GM18507 (cell line): ENCODE measurements at regions not wholly inside any gene's neighbourhood (a gene's known extent, or its start where the extent isn't known, plus 50 kb on each side); places are given as distances from the start of the nearest gene placed in this dataset.

Experiments used
- DNase-seq: peaks from one replicate; pipeline ENCODE4 v3.0.0; 2011; ENCODE audit warnings: low read depth; ENCODE audit not compliant: insufficient read length; ENCODE audit errors: extremely low spot score
- FAIRE-seq: peaks from 2 replicates; lab custom pipeline; 2011; peaks lifted over from hg19 to GRCh38; lab: Jason Lieb, UNC

DNA sequence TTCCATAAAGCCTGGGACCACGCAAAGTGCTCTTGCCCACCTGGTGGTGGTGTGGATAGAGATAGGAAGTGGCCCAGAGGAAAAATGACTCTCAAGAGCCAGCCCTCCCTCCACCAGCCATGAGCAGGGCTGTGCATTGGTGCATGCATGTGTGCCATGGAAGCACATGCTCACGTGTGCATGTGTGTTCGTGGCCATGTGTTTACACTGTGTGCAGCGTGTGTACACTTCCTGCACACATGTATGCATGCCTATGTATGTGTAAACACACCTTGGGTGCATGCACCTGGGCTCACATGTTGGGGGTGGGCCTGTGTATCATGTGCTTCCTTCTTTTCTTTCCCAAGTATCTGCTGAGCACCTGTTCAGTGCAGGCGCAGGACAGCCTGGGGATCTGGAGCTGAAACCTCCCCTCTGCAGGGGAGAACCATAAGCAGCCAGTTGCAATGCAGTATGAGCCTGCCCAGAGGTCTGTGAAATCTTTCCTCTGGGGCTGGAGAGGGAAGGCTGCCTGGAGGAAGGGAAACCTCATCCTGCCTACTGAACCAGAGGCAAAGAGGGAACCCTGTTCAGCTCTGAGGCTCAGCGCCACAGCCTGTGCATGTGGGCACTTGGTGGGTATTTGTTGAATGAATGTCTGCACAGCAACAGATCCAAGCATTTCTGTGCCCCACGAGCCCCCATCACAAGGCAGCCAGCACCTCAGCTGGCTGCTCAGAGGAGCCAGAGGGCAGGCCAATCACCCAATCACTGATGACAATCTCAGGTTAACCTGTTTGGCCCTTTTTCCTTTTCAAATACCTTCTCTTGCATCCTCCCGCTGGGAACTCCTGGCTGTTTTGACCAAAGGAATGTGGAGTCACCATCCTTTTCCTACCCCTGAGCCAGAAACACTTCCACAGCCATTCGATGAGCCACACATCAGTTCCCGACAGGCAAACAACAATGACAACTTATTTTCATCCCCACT, 327.0 kb downstream of the NPHP4 start:
- FAIRE-seq (no peak), DNase-seq (no peak)

DNA sequence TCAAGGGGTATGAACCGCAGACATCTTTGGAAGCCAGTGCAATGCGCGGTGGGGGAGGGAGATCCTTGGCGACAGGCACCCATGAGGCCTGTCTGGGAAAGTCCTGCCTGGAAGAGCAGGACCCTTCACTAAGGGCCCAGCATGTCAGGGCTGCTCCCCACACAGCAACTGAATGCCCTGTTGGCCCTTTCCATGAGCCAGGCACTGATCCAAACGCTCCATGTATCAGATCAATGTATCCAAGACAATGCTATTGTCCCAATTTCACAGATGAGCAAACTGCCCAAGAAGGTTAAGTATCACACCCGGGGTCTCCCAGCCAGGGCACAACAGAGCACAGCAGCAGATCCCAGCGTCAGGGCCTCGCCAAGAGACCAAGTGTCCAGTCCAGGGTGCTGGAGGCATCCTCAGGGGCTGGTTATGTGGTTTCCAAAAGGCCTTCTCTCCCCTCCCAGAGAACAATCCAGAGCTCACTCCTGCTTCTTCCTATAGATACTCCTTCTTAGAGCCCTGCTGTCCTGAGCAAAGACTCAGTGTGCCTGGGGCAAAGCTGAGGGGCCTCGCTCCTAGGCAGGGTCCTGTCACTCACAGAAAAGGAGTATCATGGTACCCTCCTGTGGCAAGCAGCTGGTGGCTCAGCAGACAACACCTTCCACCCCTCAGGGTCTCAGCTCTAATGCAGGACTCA, 328.0 kb downstream of the NPHP4 start:
- FAIRE-seq, result no peak

DNA sequence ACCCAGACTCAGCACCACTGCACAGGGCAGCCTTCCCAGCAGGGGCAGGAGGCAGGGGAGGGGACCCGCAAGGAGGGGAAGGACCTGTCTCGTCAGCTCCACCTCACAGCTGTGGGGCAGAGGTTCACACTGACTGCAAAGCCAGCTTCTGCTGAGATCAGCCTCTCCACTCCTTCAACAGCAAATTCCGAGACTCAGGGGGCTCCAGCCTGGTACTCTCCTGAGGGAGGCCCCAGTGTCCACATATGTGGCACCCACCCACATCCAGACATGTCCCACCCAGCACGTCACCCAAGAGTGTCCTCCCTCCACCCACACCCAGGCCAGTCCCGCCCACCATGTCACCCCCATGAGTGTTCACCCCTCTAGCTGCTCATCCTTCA, 329.5 kb downstream of the NPHP4 start:
- no peak for DNase-seq
- FAIRE-seq, result no peak

More for the DNA sequence above, 328.0 kb downstream of the NPHP4 start:
- no peak for DNase-seq

DNA sequence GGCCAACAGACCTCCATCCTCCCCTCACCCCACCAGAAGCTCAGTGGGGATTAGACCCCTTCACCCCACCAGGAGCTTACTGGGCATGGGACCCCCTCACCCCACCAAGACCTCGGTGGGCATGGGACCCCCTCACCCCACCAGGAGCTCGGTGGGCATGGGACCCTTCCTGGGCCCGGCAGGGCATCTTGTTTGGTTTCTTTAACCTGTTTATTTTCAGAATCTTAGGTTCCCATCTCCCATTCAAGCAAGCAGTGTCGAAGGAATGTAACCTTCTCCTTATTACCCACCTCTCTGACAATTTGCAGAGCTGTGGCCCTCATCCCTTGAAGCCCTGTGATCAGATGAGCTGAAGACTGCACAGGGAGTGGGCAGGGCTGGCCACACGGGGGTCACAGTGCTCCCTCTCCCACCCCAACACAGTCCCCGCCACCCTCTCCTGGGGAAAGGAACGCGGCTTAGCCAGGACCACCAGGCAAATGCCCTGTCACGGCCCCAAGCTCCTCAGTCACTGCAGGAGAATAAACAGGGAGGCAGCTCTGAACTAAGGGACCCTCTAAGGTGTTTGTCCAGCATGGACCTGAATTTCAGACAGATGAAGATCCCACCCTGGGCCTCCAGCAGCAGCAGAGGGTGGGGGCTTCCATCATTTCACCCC, 330.0 kb downstream of the NPHP4 start:
- DNase-seq (no peak), FAIRE-seq (no peak)

DNA sequence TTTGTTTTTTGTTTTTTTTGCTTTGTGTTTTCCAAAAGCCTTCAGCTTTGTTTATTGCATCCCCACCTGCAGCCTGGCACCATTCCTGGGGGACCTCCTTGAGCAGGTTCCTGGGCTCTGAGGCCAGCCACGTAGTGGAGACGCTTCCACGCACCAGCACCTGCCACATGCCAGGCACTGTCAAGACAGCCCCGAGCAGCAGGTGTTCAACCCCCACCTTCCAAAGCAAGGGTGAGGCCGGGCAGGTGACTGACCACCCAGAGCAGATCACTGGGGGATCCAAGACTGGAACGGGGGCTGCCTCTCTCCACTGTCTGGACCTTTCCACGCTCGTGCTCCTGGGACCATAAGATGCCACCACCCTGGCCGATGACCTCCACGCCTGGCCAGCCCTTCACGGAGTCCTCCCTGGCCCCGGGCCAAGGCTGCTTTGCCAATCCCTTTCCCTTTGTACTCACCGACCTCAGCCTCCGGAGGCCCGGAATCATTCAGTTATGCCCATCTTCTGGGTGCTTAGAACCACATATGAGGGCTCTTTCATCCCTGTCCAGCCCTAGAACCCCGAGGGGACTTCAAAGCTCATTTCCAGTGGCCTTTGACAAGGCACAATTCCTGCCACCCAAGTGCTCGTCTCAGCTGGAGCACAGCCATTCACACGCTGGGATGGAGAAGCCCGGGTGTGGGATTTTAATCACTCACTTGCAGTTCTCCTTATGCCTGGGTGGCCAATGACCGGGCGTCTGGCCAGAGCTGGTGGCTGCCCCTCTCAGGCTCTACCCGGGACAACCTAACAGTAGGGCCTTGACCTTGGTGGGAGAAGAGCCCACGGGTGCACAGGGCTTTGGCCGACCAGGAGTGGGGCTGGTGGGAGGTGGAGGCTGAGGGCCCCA, 330.8 kb downstream of the NPHP4 start:
- DNase-seq, result no peak

DNA sequence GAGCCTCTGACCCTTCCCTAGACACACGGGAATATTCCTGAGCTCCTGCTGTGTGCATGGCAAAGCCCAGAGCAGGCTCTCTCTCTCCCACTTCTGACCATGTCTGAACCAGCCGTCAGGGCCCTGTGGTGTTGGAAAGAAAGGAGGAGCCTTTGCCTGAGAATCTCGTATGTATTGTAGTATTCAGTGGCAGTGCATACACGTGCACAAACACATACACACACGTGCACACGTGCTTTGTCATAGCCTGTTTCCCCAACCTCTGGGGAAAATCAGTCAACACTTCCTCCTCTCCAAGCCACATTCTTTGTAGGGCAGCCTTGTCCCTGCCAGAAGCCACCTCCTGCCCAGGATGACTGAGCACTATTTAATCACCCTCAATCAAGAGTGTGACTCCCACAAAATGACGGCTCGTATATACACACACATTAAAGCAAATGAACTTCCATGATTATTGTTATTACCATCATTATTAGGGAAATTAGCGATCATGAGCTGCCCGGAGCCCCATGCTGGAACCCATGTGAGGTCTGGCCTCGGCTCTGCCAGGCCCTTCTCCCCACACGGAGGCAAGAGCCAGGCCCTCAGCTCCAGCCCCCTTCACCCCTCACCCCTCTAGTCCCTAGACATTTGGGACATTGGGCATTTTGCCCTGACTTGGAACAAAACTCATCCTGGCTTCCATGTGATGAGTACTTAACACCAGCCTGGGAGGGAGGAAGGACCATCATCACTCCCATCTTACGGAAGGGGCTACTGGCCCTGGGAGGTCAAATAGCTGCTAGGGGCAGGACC, 331.9 kb downstream of the NPHP4 start:
- no peak for FAIRE-seq
- DNase-seq, result no peak

More for the DNA sequence above, 330.8 kb downstream of the NPHP4 start:
- no peak for FAIRE-seq

DNA sequence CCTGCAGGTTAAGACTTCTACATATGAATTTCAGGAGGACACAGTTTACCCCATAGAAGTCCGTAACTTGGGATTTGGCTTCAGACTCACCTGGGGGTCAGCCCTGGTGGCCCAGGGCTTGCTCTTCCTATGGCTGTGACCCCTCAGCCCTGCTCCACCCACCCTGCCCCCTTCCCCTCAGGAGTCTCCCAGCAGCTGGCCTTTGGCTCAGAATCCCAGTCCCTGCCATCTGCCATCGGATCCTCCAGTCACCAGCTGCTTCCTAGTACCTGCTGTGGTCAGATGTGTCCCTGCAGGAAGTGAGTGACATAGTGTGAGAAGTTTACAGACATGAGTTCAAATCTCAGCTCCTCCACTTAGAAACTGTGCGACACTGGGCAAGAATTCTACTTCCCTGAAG, 332.6 kb downstream of the NPHP4 start:
- FAIRE-seq (no peak), DNase-seq (no peak)

DNA sequence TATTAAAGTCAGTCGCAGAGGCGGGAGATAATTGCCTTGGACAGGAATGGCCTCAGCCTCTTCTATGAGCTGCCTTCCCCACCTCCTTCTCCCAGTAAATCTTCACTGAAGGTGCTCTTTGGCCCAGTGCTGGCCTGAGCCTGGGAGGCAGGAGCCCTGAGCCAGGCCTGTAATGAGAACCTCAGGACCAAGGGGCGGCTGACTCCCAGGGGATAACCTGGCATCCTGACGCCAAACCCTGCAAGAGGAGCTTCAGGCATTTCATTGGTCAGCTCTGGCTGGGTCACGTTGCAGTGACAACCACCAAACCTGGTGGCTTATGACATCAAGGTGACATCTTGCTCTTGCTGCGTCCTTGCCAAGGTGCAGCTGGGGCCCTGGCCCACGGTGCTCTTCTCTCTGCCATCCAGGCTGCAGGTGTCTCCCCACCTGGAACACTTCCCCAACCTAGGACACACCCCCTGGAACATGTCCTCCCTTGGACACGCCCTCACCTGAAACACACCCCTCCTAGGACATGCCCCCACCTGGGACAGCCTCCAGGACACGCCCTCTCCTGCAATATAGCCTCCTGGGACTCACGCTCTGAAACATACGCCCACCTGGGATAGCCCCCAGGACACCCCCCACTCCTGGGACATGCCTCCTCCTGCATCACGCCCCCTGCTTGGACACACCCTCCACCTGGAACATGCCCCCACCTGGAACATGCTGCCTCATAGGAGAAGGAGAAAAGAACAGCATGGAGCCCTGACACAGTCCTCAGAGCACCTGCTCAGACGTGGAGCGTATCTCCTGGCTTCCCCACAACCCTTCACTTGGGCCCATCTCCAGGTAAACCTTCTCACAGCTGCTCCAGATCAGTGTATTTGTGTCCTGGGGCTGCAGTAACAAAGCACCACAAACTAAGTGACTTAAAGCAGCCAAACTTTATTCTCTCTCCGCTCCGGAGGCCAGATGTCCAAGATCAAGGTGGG, 333.6 kb downstream of the NPHP4 start:
- FAIRE-seq, result no peak
- no peak for DNase-seq

DNA sequence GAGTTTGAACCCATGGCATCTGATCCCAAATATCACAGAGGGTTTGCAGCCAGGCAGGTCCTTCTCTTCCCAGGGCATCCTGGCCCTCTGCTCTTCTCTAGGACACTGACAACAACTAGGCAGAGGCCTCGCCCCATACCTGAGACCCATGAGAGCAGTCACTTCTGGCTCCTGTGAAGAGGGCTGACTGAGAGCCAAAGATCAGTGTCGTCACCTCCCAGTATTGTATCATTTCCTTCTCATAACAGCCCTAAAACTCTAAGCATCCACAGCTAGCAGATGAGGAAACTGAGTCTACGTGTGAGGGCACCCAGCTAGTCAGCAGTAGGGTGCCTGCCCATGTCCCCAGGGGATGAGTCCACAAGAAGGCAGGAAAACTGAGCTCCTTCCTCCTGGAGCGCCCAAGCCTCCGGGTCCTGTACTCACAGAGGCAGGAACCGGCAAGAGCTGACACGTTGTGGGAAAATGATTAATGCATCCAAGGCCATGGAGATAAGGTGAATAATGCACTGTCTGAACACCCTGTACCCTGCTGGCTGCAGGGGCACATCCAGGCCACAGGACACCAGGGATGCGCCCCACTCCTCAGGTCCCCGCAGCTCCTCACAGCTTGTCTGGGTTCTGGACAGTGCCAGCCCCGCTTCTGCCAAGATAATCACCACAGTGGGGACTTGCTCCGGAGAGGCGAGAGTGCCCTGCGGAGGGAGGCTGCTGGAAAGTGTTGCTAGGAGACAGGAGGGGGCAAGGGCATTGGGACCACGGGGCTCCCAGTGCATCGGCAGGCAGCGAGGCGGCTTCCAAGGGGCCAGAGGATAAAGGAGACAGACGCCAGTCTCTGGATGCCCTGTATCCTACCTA, 340.0 kb downstream of the NPHP4 start:
- FAIRE-seq, result no peak
- no peak for DNase-seq

DNA sequence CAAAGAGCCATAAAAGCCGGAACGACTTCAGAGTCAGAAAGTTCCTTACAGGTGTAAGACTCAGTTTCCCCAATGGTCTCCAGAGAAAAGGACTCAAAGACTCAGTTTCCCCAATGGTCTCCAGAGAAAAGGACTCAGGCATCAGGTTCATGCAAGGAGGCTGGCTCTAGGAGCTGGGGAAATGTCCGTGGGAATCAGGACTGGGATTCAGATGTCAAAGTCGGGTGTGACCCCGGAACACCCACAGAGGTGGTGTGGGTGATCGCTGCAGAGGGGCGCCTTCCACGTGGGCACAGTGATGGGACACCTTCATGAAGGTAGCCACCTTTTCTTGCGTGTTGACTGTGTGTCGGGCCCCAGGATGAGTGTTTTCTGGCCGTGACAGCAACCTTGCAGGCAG, 340.8 kb downstream of the NPHP4 start:
- no peak for FAIRE-seq
- no peak for DNase-seq

DNA sequence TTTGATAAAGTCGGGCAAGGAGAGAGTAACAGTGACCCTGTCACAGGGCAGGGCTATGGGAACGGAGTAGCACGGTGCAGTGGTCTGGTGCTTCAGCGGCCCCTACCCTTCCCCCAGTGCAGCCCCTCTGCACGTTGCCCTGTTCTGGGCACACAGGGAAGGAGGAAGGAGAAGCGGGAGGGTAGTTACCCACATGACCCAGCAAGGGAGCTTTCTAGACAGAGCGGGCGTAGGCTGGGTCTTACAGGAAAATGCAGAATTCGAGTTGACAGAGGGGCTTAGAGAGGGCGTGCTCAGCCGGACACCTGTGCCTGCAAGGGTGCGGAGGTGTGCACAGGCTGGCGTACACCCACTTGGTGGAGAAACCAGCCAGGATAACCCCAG, 341.2 kb downstream of the NPHP4 start:
- FAIRE-seq, result no peak

DNA sequence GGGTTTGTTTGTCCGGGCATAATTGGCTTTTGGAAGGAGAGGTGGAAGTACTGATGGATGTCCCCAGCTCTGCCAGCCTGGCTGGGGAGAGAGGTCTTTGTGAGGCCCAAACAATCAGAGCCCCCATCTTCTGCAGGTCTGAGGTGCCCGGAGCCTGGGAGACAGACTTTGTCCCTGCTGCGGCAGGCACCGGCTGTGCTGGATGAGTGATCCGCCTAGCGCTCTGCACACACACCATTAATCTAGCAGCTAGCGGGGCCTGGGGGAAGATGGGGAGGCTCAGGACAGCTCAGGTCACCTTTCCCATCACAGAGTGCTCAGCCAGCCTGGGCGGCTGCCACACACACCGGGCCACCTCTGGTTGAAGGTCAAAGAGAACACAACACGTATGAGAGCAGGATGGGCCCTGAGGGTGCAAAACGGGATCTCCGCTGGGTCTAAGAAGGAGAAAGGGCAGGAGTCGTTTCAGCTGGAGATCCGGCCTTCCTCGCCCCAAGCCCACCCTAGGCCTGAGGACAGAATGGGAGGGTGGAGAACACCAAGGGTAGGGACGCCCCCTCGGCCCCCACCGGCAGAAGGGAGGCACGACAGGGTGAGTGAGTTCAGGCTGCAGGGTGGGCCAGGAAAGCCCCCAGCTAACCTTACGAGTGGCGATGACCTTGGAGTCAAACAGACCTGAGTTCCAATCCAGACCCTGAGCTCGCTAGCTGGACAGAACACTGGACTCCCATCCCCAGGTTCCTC, 341.8 kb downstream of the NPHP4 start:
- DNase-seq, result no peak
- FAIRE-seq, result no peak

More for the DNA sequence above, 341.2 kb downstream of the NPHP4 start:
- no peak for DNase-seq

DNA sequence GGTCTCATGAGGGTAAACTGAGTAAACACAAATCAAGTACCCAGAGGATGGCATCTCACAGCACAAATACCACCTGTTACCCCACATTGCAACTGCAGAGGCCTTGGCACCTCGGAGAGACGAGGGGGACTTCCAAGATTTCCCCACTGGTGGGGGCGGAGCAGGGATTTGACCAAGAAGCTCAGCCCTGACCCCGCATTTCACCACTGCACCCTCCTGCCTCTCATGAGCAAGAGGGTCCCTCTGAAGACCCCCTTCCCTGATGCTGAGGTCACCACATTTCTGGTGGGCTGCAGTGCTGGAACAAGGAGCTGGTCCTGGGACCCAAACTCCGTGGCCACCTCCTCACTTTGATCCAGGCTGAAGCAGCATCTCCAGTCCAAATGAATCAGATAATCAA, 342.4 kb downstream of the NPHP4 start:
- no peak for FAIRE-seq
- no peak for DNase-seq

DNA sequence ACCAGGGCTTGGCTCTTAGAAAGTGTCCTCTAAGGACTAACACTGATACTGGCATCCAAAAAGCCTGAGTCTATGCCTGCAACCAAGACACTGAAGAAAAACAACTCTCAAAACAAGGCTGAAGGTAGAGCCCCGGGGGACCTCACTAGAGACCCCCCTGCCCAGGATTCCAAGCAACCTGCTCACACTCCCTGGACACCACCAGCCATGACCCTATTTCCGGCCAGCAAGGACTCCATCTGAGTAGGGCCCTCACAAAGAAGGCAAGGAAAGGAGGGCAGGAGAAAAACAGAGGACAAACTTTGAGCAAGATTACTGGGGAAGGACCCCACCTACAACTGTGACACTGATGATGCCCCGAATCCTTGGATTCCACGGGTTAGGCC, 343.1 kb downstream of the NPHP4 start:
- FAIRE-seq, result no peak
- no peak for DNase-seq

DNA sequence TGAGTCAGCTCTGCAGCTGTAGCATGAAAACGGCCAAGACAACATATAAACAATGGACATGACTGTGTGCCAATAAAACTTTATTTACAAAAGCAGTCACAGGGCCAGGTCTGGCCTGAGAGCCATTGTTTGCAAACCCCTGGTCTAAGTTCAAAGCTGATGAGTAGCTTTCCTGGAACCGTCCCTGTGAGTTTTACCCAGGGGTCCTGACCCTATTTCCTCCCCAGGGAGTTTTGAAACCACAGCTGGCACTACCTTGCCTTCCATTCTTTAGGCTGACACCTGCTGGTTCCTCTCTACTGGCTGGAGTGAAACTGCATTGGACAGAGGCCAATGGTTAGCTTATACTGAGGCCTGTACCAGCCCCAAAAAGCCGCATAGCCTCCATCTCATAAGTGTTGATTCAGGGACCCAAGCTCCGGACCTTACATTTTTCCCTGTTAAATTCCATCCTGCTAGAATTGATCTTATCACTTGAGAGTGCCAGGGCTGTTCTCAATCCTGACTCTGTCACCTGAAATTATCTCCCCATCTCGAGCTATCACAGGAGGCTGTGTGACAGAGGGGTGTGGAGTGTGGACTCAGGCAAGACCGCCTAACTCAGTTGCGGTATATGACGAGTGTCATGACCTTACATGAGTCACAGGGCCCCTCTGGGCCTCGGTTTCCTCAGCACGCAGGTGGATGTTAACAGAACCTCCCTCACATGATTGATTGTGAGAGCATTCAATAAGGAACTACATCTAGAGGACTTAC, 343.6 kb downstream of the NPHP4 start:
- FAIRE-seq, result no peak
- DNase-seq, result no peak
